H1 (cell line): ENCODE measurements at regions not wholly inside any gene's neighbourhood (a gene's known extent, or its start where the extent isn't known, plus 50 kb on each side); places are given as distances from the start of the nearest gene placed in this dataset.

Experiments used
- CTCF ChIA-PET: fragments of 300-600 bp; sonication (Branson Sonifier 250); formaldehyde crosslinking; loops from one replicate; lab custom pipeline; 2021; ENCODE audit not compliant: partially characterized antibody; lab: Charles Lee
- POLR2A ChIA-PET: fragments of 300-600 bp; sonication (Branson Sonifier 250); formaldehyde crosslinking; loops from one replicate; lab custom pipeline; 2021; ENCODE audit warnings: inconsistent platforms; ENCODE audit not compliant: partially characterized antibody; lab: Charles Lee
- DNase-seq, 2 experiments: peaks; one replicate each; pipeline versions ENCODE4 v3.0.0 to v3.0.0-alpha.2; 2010 to 2022; ENCODE audit warnings: low spot score in 2 of 2, low read depth in 1 of 2, mixed read lengths in 1 of 2
- FAIRE-seq: peaks from 2 replicates; lab custom pipeline; 2011; peaks lifted over from hg19 to GRCh38; lab: Jason Lieb, UNC
- H2AFZ ChIP-seq: 2 replicates; pipeline ENCODE4 v1.8.1; 2012; ENCODE audit warnings: low read length, inconsistent platforms
- H2AK5ac ChIP-seq: 2 replicates; pipeline ENCODE4 v1.6.1; 2013; ENCODE audit warnings: low read depth, low read length
- H2BK120ac ChIP-seq: replicated peaks from 2 replicates; pipeline ENCODE3; 2013; ENCODE audit warnings: low read depth, low read length, inconsistent platforms
- H2BK12ac ChIP-seq: 2 replicates; pipeline ENCODE4 v1.6.1; 2013; ENCODE audit warnings: low read depth, low read length
- H2BK15ac ChIP-seq: 2 replicates; pipeline ENCODE4 v1.6.1; 2013; ENCODE audit warnings: low read length
- H2BK20ac ChIP-seq: 2 replicates; pipeline ENCODE4 v1.6.1; 2013; ENCODE audit warnings: low read length
- H2BK5ac ChIP-seq: 2 replicates; pipeline ENCODE4 v1.6.1; 2013; ENCODE audit warnings: low read depth, low read length
- H3K14ac ChIP-seq: 2 replicates; pipeline ENCODE4 v1.6.1; 2013; ENCODE audit warnings: inconsistent platforms; ENCODE audit not compliant: insufficient read length
- H3K18ac ChIP-seq: 2 replicates; pipeline ENCODE4 v1.6.1; 2013; ENCODE audit warnings: low read length; ENCODE audit errors: extremely low read depth
- H3K23ac ChIP-seq: 2 replicates; pipeline ENCODE4 v1.6.1; 2013; ENCODE audit warnings: inconsistent platforms; ENCODE audit not compliant: insufficient read length
- H3K23me2 ChIP-seq: 2 replicates; pipeline ENCODE4 v1.6.1; 2013; ENCODE audit warnings: low read depth, low read length
- H3K27ac ChIP-seq: 2 replicates; pipeline ENCODE4 v1.6.1; 2011; ENCODE audit warnings: low read depth, low read length, inconsistent platforms
- H3K27me3 ChIP-seq, 4 experiments: replicated peaks in 1 of 4; 1 replicate in 1 of 4; 2 replicates in 3 of 4; pipeline versions ENCODE4 v1.6.1 to v1.8.1; 2011 to 2013; ENCODE audit warnings: low read length in 3 of 4, mild to moderate bottlenecking in 3 of 4, inconsistent platforms in 2 of 4, mixed read lengths in 2 of 4, moderate library complexity in 1 of 4; ENCODE audit not compliant: control insufficient read depth in 3 of 4, insufficient read depth in 3 of 4; ENCODE audit errors: extremely low read depth in 1 of 4
- H3K36me3 ChIP-seq, 4 experiments: 2 replicates each; pipeline versions ENCODE4 v1.6.1 to v1.8.1; 2011 to 2013; ENCODE audit warnings: mild to moderate bottlenecking in 4 of 4, low read length in 3 of 4, moderate library complexity in 2 of 4, control low read depth in 1 of 4, inconsistent platforms in 1 of 4; ENCODE audit not compliant: insufficient read depth in 4 of 4, control insufficient read depth in 2 of 4
- H3K4ac ChIP-seq: replicated peaks from 2 replicates; pipeline ENCODE3; 2013; ENCODE audit warnings: low read length, low read depth, mixed read lengths, inconsistent platforms; ENCODE audit not compliant: insufficient read length
- H3K4me1 ChIP-seq, 4 experiments: replicated peaks in 1 of 4; 1 replicate in 1 of 4; 2 replicates in 3 of 4; pipeline versions ENCODE4 v1.6.1 to v1.8.1; 2011 to 2013; ENCODE audit warnings: low read length in 3 of 4, inconsistent platforms in 2 of 4, mixed read lengths in 1 of 4; ENCODE audit not compliant: insufficient read depth in 4 of 4, control insufficient read depth in 3 of 4
- H3K4me2 ChIP-seq, 2 experiments: 2 replicates each; pipeline versions ENCODE4 v1.6.1 to v1.8.1; 2011 to 2013; ENCODE audit warnings: low read depth in 2 of 2, low read length in 2 of 2, control low read depth in 1 of 2, inconsistent platforms in 1 of 2, mild to moderate bottlenecking in 1 of 2; ENCODE audit not compliant: insufficient read depth in 1 of 2
- H3K4me3 ChIP-seq, 4 experiments: fragments of 200-600, 300-600 bp in 1 of 4; sonication (generic), shearing (Covaris generic), sonication (Bioruptor Twin) in 1 of 4; 2 replicates each; pipeline versions ENCODE4 v1.5.1 to v1.8.1; 2011 to 2016; ENCODE audit warnings: low read length in 4 of 4, low read depth in 3 of 4, control low read depth in 2 of 4, inconsistent platforms in 2 of 4, mild to moderate bottlenecking in 2 of 4, mixed read lengths in 1 of 4, moderate library complexity in 1 of 4; ENCODE audit not compliant: insufficient read depth in 2 of 4; ENCODE audit errors: extremely low read depth in 1 of 4
- H3K56ac ChIP-seq: replicated peaks from 2 replicates; pipeline ENCODE3; 2013; ENCODE audit warnings: low read depth, mild to moderate bottlenecking, mixed read lengths, low read length, inconsistent platforms; ENCODE audit not compliant: insufficient read length
- H3K79me1 ChIP-seq: 2 replicates; pipeline ENCODE4 v1.6.1; 2013; ENCODE audit warnings: low read depth, low read length, control low read depth
- H3K79me2 ChIP-seq, 2 experiments: 2 replicates each; pipeline versions ENCODE4 v1.6.1 to v1.8.1; 2012 to 2013; ENCODE audit warnings: low read length in 2 of 2, mild to moderate bottlenecking in 2 of 2, inconsistent platforms in 1 of 2; ENCODE audit not compliant: insufficient read depth in 2 of 2, control insufficient read depth in 1 of 2
- H3K9ac ChIP-seq, 4 experiments: replicated peaks in 1 of 4; 1 replicate in 1 of 4; 2 replicates in 3 of 4; pipeline versions ENCODE4 v1.6.1 to v1.8.1; 2011 to 2013; ENCODE audit warnings: low read depth in 3 of 4, low read length in 3 of 4, control low read depth in 2 of 4, mild to moderate bottlenecking in 2 of 4, moderate library complexity in 2 of 4, inconsistent platforms in 1 of 4; ENCODE audit errors: extremely low read depth in 1 of 4
- H3K9me3 ChIP-seq, 2 experiments: 2 replicates each; pipeline versions ENCODE4 v1.6.1 to v1.8.1; 2012 to 2013; ENCODE audit warnings: mild to moderate bottlenecking in 2 of 2, moderate library complexity in 2 of 2, control low read depth in 1 of 2, inconsistent platforms in 1 of 2, low read depth in 1 of 2, low read length in 1 of 2, mixed read lengths in 1 of 2; ENCODE audit not compliant: insufficient read depth in 2 of 2
- H4K20me1 ChIP-seq, 2 experiments: replicated peaks in 1 of 2; 2 replicates each; pipeline versions ENCODE3 to v1.8.1; 2011 to 2013; ENCODE audit warnings: inconsistent platforms in 2 of 2, low read length in 2 of 2, mild to moderate bottlenecking in 1 of 2; ENCODE audit not compliant: insufficient read depth in 2 of 2, control insufficient read depth in 1 of 2
- H4K5ac ChIP-seq: 2 replicates; pipeline ENCODE4 v1.6.1; 2013; ENCODE audit warnings: low read length, low read depth, mixed read lengths, inconsistent platforms; ENCODE audit not compliant: insufficient read length
- H4K8ac ChIP-seq: 2 replicates; pipeline ENCODE4 v1.8.0; 2013; ENCODE audit warnings: mild to moderate bottlenecking, moderate library complexity, low read length, inconsistent platforms; ENCODE audit not compliant: insufficient read depth; ENCODE audit errors: extremely low read depth
- H4K91ac ChIP-seq: replicated peaks from 2 replicates; pipeline ENCODE3; 2013; ENCODE audit warnings: low read length, mixed read lengths, inconsistent platforms; ENCODE audit not compliant: insufficient read length
- CHD2 ChIP-seq: IDR thresholded peaks from 2 replicates; pipeline ENCODE4 v1.6.1; 2012; ENCODE audit warnings: low read length, improper control_type of control experiment
- EP300 ChIP-seq, 2 experiments: IDR thresholded peaks; 1 replicate in 1 of 2; 2 replicates in 1 of 2; pipeline ENCODE4 v1.6.1; 2011 to 2012; ENCODE audit warnings: low read depth in 2 of 2, low read length in 2 of 2, mild to moderate bottlenecking in 2 of 2, borderline replicate concordance in 1 of 2, inconsistent platforms in 1 of 2, moderate library complexity in 1 of 2
- FOSL1 ChIP-seq: IDR thresholded peaks from 2 replicates; pipeline ENCODE4 v1.6.1; 2011; ENCODE audit warnings: mild to moderate bottlenecking, low read depth, low read length, moderate library complexity; ENCODE audit not compliant: insufficient read depth
- NRF1 ChIP-seq: IDR thresholded peaks from 2 replicates; pipeline ENCODE4 v1.6.1; 2011; ENCODE audit warnings: mild to moderate bottlenecking, low read depth, low read length, improper control_type of control experiment
- SIRT6 ChIP-seq: IDR thresholded peaks from one replicate; pipeline ENCODE4 v1.7.1; 2012; ENCODE audit warnings: low read length, inconsistent platforms
- SP1 ChIP-seq: IDR thresholded peaks from 2 replicates; pipeline ENCODE4 v1.6.1; 2011; ENCODE audit warnings: low read depth, low read length
- SP4 ChIP-seq: IDR thresholded peaks from 2 replicates; pipeline ENCODE4 v1.6.1; 2012; ENCODE audit warnings: low read length, inconsistent platforms
- SRF ChIP-seq: IDR thresholded peaks from 2 replicates; pipeline ENCODE4 v1.6.1; 2011; ENCODE audit warnings: mild to moderate bottlenecking, low read depth, low read length, moderate library complexity
- TAF1 ChIP-seq: IDR thresholded peaks from 2 replicates; pipeline ENCODE4 v1.6.1; 2011; ENCODE audit warnings: mild to moderate bottlenecking, low read depth, low read length
- TCF12 ChIP-seq: IDR thresholded peaks from 2 replicates; pipeline ENCODE4 v1.6.1; 2011; ENCODE audit warnings: low read depth, mild to moderate bottlenecking, low read length
- TEAD4 ChIP-seq: IDR thresholded peaks from 2 replicates; pipeline ENCODE4 v1.6.1; 2012; ENCODE audit warnings: low read depth, low read length, inconsistent platforms, mixed read lengths
- WGBS, 2 experiments: shearing (Covaris generic) in 1 of 2; methylation state at CpG; one replicate each; pipeline versions ENCODE4 v1.1.6 to v1.1.7; 2013 to 2015; ENCODE audit warnings: low lambda C conversion rate in 2 of 2, mixed read lengths in 2 of 2, inconsistent platforms in 1 of 2, low coverage in 1 of 2, missing lambda C conversion rate in 1 of 2; ENCODE audit not compliant: insufficient replicate concordance in 2 of 2, insufficient coverage in 1 of 2, insufficient read length in 1 of 2; ENCODE audit errors: extremely low coverage in 1 of 2, missing lambda C conversion rate in 1 of 2; 5-methylcytosine and 5-hydroxymethylcytosine counted together
- TF ChIP-seq, protein P1 (sequence below): IDR thresholded peaks from 2 replicates; pipeline ENCODE4 v1.6.1; 2011; ENCODE audit warnings: low read depth, mild to moderate bottlenecking, low read length; ENCODE audit not compliant: insufficient read depth

DNA sequence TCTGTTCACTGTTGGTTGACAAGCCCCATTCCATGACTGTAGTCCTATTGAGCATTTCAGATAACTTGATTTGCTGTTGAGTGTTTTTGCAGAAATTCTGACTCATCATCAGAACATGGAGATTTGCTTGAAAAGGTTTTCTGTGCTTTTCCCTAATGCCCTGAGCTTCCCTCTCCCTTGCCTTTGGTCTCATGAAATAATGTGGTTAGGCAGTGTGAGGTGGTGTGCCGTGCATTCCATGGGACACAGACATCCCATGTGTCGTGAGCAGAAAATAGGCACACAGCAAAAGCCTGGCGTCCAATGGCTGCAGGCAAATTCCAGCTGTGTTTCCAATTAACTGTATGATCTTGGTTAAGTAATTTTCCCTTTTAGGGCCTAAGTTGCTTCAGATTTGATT is 197.4 kb downstream of the DLEU7 start:
- no peaks in the 10 kb centered on the region for H3K36me3 ChIP-seq
- no peak overlapping the region for H3K14ac ChIP-seq
- H3K23me2 ChIP-seq = no peaks in the 10 kb centered on the region
- no peaks in the 10 kb centered on the region for H3K4me1 ChIP-seq
- H2BK20ac ChIP-seq = no peak overlapping the region
- no peak overlapping the region for H2BK120ac ChIP-seq
- H3K27ac ChIP-seq = no peak overlapping the region
- no peak overlapping the region for H2AK5ac ChIP-seq
- H3K9ac ChIP-seq = no peak overlapping the region
- H2BK12ac ChIP-seq = no peak overlapping the region
- no peak overlapping the region for H3K23ac ChIP-seq
- H2AFZ ChIP-seq = no peak overlapping the region
- no peaks in the 10 kb centered on the region for H3K79me1 ChIP-seq
- no peaks in the 10 kb centered on the region for H3K9me3 ChIP-seq
- H3K56ac ChIP-seq = no peak overlapping the region
- H3K79me2 ChIP-seq = no peaks in the 10 kb centered on the region
- 95% methylated on average over 3 of the region's 3 CpGs; no CpG with 5 or more reads in 1 of the 2 experiments for WGBS, 2 experiments
- no peak overlapping the region for H3K18ac ChIP-seq
- H4K91ac ChIP-seq = no peak overlapping the region
- no peak overlapping the region for H3K4me2 ChIP-seq
- TF ChIP-seq SP4 (no peak), TEAD4 (no peak), CHD2 (no peak), TAF1 (no peak), TCF12 (no peak), NRF1 (no peak), SIRT6 (no peak), FOSL1 (no peak), EP300 (IDR thresholded peaks at IDR 0.05; ENCODE audit: borderline replicate concordance in 1 of 2, low read depth in 2 of 2, low read length in 2 of 2) (no peak), SRF (no peak), SP1 (no peak)
- TF ChIP-seq, protein P1, sequence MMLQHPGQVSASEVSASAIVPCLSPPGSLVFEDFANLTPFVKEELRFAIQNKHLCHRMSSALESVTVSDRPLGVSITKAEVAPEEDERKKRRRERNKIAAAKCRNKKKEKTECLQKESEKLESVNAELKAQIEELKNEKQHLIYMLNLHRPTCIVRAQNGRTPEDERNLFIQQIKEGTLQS = no peak
- no peak overlapping the region for H4K5ac ChIP-seq
- H4K8ac ChIP-seq = no peak overlapping the region
- H3K4me3 ChIP-seq = no peak overlapping the region
- no peak overlapping the region for H3K4ac ChIP-seq
- FAIRE-seq = no peak
- H4K20me1 ChIP-seq = no peaks in the 10 kb centered on the region
- H2BK15ac ChIP-seq = no peak overlapping the region
- CTCF ChIA-PET = interaction anchor here (1.1 kb wide), 1 partner anchor 155 kb away, joined by 3 read pairs; no protein-coding TSS in a partner anchor
- POLR2A ChIA-PET = no interaction called here
- no peak overlapping the region for H2BK5ac ChIP-seq
- peaks cover 0 to 1% (median 0%) of the 10 kb centered on the region in 4 experiments; a peak in 2 of 7 replicates for H3K27me3 ChIP-seq
- DNase-seq = no peak
